Osteocyte (in vitro differentiated cells): ENCODE measurements at regions not wholly inside any gene's neighbourhood (a gene's known extent, or its start where the extent isn't known, plus 50 kb on each side); places are given as distances from the start of the nearest gene placed in this dataset.

Experiments
- DNase-seq: peaks from one replicate; pipeline ENCODE4 v3.0.0; 2021; ENCODE audit warnings: mixed read lengths; ENCODE audit not compliant: unreplicated experiment; ENCODE audit errors: extremely low spot score
- H3K27ac Mint-ChIP-seq: one replicate; pipeline ENCODE4 v1.8.0; 2021; ENCODE audit warnings: mild to moderate bottlenecking, mixed read lengths; ENCODE audit not compliant: unreplicated experiment
- H3K27me3 Mint-ChIP-seq: one replicate; pipeline ENCODE4 v1.8.0; 2021; ENCODE audit warnings: mixed read lengths; ENCODE audit not compliant: unreplicated experiment
- H3K36me3 Mint-ChIP-seq: one replicate; pipeline ENCODE4 v1.8.0; 2021; ENCODE audit warnings: mixed read lengths; ENCODE audit not compliant: unreplicated experiment
- H3K4me1 Mint-ChIP-seq: one replicate; pipeline ENCODE4 v1.8.0; 2021; ENCODE audit warnings: mixed read lengths; ENCODE audit not compliant: unreplicated experiment
- H3K4me3 Mint-ChIP-seq: one replicate; pipeline ENCODE4 v1.8.0; 2021; ENCODE audit warnings: mild to moderate bottlenecking, moderate library complexity, mixed read lengths; ENCODE audit not compliant: unreplicated experiment
- H3K9me3 Mint-ChIP-seq: one replicate; pipeline ENCODE4 v1.8.0; 2021; ENCODE audit warnings: mixed read lengths; ENCODE audit not compliant: unreplicated experiment
- TF ChIP-seq, protein P1 (sequence below): fragments of 200-600 bp; sonication (generic); IDR thresholded peaks from 2 replicates; pipeline ENCODE4 v1.5.0; 2021; ENCODE audit warnings: antibody characterized with exemption, mild to moderate bottlenecking, moderate library complexity

DNA sequence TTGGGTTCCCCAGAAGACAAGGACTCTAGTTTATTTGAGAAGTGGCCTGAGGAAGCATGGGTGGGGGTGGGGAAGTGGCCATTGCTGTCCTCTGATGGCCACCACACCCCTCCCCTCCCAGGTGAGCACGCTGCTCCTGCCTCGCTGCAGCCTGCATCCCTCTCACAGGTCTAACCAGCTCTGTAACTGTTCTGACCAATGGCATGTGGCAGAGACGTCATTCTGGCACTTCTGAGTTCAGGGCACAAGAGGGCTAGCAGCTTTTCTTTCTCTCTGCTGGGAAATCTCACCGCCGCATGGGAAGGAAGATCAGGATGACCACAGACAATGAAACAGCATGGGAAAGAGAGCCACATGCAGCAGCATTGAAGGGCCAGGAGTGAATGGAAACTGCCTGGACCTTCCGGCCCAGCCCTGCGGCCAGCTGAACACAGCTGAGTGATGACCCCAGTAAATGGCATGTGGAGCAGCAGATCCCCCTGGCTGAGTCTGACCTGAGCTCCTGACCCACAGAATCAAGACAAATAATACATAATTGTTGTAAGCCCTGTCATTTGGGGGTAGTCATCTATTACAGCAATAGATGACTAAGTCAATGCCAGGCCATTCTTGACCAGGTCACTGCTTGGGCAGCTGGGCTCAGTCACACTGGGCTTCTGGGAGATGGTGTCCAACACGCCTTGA lies 179.8 kb downstream of the LINC00237 start:
- no peaks in the 10 kb centered on the region for H3K27me3 Mint-ChIP-seq
- no peaks in the 10 kb centered on the region for H3K4me1 Mint-ChIP-seq
- no peak overlapping the region for H3K27ac Mint-ChIP-seq
- no peak overlapping the region for H3K4me3 Mint-ChIP-seq
- H3K36me3 Mint-ChIP-seq, result no peaks in the 10 kb centered on the region
- no peak for DNase-seq
- H3K9me3 Mint-ChIP-seq, result peaks cover 13% of the 10 kb centered on the region
- TF ChIP-seq, protein P1, sequence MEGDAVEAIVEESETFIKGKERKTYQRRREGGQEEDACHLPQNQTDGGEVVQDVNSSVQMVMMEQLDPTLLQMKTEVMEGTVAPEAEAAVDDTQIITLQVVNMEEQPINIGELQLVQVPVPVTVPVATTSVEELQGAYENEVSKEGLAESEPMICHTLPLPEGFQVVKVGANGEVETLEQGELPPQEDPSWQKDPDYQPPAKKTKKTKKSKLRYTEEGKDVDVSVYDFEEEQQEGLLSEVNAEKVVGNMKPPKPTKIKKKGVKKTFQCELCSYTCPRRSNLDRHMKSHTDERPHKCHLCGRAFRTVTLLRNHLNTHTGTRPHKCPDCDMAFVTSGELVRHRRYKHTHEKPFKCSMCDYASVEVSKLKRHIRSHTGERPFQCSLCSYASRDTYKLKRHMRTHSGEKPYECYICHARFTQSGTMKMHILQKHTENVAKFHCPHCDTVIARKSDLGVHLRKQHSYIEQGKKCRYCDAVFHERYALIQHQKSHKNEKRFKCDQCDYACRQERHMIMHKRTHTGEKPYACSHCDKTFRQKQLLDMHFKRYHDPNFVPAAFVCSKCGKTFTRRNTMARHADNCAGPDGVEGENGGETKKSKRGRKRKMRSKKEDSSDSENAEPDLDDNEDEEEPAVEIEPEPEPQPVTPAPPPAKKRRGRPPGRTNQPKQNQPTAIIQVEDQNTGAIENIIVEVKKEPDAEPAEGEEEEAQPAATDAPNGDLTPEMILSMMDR, result no peak

- no peaks in the 10 kb centered on the region for H3K4me1 Mint-ChIP-seq
- no peak for DNase-seq
- no peaks in the 10 kb centered on the region for H3K36me3 Mint-ChIP-seq
- H3K27ac Mint-ChIP-seq, result no peak overlapping the region
- peaks cover 22% of the 10 kb centered on the region for H3K9me3 Mint-ChIP-seq
- TF ChIP-seq, protein P1, result no peak
- no peak overlapping the region for H3K4me3 Mint-ChIP-seq
- H3K27me3 Mint-ChIP-seq, result no peaks in the 10 kb centered on the region
Measured at GRCh38 chr20:20920433-20920832, 185.7 kb downstream of the LINC00237 start.

DNA sequence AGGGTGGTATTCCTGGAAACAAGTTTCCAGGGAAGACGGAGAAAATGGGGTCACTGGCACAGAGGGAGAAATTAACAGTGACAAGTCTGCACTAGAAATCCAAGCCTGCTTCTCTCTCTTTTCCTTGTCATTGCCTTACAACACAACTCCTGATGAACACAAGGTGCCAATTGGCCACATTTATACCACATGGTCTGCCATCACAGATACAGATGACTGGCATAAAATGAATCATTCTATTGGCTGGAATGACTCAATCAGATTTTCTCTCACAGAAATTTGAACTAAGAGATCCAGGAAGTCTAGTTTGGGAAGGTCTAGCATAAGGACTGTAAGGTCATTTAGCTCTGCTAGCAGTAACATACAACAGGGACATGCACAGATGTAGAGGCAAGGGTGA lies 190.3 kb downstream of the LINC00237 start:
- Mint-ChIP-seq H3K36me3 (no peaks in the 10 kb centered on the region), H3K9me3 (peaks cover 40% of the 10 kb centered on the region), H3K4me1 (no peaks in the 10 kb centered on the region), H3K27me3 (no peaks in the 10 kb centered on the region), H3K27ac (no peak overlapping the region), H3K4me3 (no peak overlapping the region)
- DNase-seq, result no peak
- TF ChIP-seq, protein P1, result no peak

- Mint-ChIP-seq H3K36me3 (no peaks in the 10 kb centered on the region), H3K9me3 (peaks cover 20% of the 10 kb centered on the region), H3K4me3 (no peak overlapping the region), H3K4me1 (no peaks in the 10 kb centered on the region), H3K27me3 (no peaks in the 10 kb centered on the region), H3K27ac (no peak overlapping the region)
- TF ChIP-seq, protein P1, result no peak
- no peak for DNase-seq
Measured at GRCh38 chr20:20904501-20904831, 192.0 kb upstream of the RALGAPA2 start.

DNA sequence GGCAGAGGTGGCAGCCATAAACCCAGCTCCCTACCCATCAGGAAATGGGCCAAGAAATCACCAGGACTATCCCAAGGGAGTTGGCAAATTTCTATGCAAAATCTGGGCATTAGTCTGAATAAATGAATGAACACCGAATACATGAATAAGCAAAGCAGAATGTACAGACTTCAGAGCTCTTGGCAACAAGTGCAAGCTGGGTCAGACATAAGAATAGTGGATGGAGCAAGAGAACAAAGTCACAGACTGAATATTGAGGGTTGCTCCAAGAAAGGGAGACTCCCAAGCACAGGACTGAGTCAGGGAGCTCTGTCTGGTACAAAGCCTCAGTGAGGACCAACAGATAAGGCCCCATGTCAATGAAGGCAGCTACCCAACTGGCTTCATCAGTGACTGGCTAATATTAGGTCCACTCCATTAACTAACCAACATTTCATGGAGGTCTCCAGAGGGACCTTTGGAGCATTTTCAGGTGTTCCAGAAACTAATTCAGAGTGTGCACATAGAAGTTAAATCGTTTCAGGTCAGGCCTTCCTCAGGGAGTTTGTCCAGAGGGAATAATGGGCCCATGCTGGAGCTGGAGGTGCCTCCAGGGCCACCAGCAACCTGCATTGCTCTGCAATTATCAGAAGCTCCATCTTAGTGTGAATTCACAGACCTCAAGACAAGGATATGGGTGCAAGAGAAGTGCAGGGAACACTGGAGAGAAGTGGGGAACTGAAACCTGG lies 191.5 kb upstream of the RALGAPA2 start:
- H3K4me1 Mint-ChIP-seq, result no peaks in the 10 kb centered on the region
- H3K27ac Mint-ChIP-seq, result no peak overlapping the region
- TF ChIP-seq, protein P1, result no peak
- H3K9me3 Mint-ChIP-seq, result peaks cover 20% of the 10 kb centered on the region
- H3K4me3 Mint-ChIP-seq, result no peak overlapping the region
- H3K36me3 Mint-ChIP-seq, result no peaks in the 10 kb centered on the region
- DNase-seq, result no peak
- no peaks in the 10 kb centered on the region for H3K27me3 Mint-ChIP-seq
